IMR-90 (cell line): ENCODE measurements at regions not wholly inside any gene's neighbourhood (a gene's known extent, or its start where the extent isn't known, plus 50 kb on each side); places are given as distances from the start of the nearest gene placed in this dataset.

Experiments used
- BHLHE40 ChIP-seq: fragments of 150-350 bp; IDR thresholded peaks from 2 replicates; pipeline ENCODE4 v1.6.1; 2016; ENCODE audit warnings: mild to moderate bottlenecking, low read depth, low read length
- CEBPB ChIP-seq: IDR thresholded peaks from 2 replicates; pipeline ENCODE4 v1.6.1; 2012; ENCODE audit warnings: low read depth, low read length, improper control_type of control experiment
- CHD1 ChIP-seq: IDR thresholded peaks from 2 replicates; pipeline ENCODE4 v1.6.1; 2012; ENCODE audit warnings: low read depth, low read length, improper control_type of control experiment
- CTCF ChIP-seq: conservative IDR thresholded peaks from 2 replicates; pipeline ENCODE4 v1.5.1; 2012; ENCODE audit warnings: mild to moderate bottlenecking, low read depth, low read length, improper control_type of control experiment
- FOS ChIP-seq: fragments of 150-350 bp; IDR thresholded peaks from 2 replicates; pipeline ENCODE4 v1.6.1; 2016; ENCODE audit warnings: low read depth, low read length
- MAFK ChIP-seq: IDR thresholded peaks from 2 replicates; pipeline ENCODE4 v1.6.1; 2012; ENCODE audit warnings: low read depth, low read length, improper control_type of control experiment
- MAZ ChIP-seq: IDR thresholded peaks from 2 replicates; pipeline ENCODE4 v1.6.1; 2012; ENCODE audit warnings: low read depth, mild to moderate bottlenecking, low read length, improper control_type of control experiment, moderate library complexity, borderline replicate concordance
- MXI1 ChIP-seq: IDR thresholded peaks from 2 replicates; pipeline ENCODE4 v1.6.1; 2012; ENCODE audit warnings: low read depth, mild to moderate bottlenecking, low read length, moderate library complexity, borderline replicate concordance
- POLR2A ChIP-seq: IDR thresholded peaks from 2 replicates; pipeline ENCODE4 v1.6.1; 2012; ENCODE audit warnings: mild to moderate bottlenecking, low read depth, low read length
- RAD21 ChIP-seq: IDR thresholded peaks from 2 replicates; pipeline ENCODE4 v1.6.1; 2012; ENCODE audit warnings: low read length, improper control_type of control experiment
- RCOR1 ChIP-seq: IDR thresholded peaks from 2 replicates; pipeline ENCODE4 v1.6.1; 2012; ENCODE audit warnings: mild to moderate bottlenecking, low read length, improper control_type of control experiment; ENCODE audit not compliant: insufficient replicate concordance
- SMC3 ChIP-seq: fragments of 150-350 bp; IDR thresholded peaks from 2 replicates; pipeline ENCODE4 v1.6.1; 2016; ENCODE audit warnings: low read depth, mild to moderate bottlenecking, antibody characterized with exemption, low read length, moderate library complexity
- USF2 ChIP-seq: fragments of 150-350 bp; IDR thresholded peaks from 2 replicates; pipeline ENCODE4 v1.6.1; 2017; ENCODE audit warnings: mild to moderate bottlenecking, antibody characterized with exemption, low read length, low read depth
- TF ChIP-seq, protein P1 (sequence below): fragments of 150-350 bp; IDR thresholded peaks from 2 replicates; pipeline ENCODE4 v1.6.1; 2016; ENCODE audit warnings: low read depth, mild to moderate bottlenecking, low read length, moderate library complexity, borderline replicate concordance

DNA sequence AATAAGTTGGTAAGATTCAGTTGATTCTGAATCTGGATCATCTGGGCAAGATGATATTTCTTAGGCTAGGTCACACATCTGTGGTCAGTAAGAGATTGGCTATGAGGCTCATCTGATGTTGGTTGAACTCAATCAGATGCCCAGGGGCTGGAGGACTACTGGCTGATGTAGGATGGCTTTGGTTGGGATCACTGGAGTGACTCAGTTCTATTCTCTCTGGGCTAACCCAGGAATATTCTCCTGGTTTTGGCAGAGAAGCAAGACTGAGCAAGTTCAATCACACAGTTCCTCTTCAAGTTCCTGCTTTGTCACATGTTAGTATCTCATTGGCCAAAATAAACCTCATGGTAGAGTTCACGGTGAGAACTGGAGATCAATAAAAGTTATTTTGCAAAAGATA lies 902.3 kb upstream of the SLIT2 start:
- TF ChIP-seq POLR2A (no peak), CTCF (no peak), SMC3 (no peak), RAD21 (no peak), RCOR1 (no peak), MAFK (no peak), CHD1 (no peak), MAZ (no peak), MXI1 (no peak), CEBPB (no peak), FOS (no peak), USF2 (no peak), BHLHE40 (no peak)
- TF ChIP-seq, protein P1, sequence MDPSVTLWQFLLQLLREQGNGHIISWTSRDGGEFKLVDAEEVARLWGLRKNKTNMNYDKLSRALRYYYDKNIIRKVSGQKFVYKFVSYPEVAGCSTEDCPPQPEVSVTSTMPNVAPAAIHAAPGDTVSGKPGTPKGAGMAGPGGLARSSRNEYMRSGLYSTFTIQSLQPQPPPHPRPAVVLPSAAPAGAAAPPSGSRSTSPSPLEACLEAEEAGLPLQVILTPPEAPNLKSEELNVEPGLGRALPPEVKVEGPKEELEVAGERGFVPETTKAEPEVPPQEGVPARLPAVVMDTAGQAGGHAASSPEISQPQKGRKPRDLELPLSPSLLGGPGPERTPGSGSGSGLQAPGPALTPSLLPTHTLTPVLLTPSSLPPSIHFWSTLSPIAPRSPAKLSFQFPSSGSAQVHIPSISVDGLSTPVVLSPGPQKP: no peak
